ENCODE measurements at regions not wholly inside any gene's neighbourhood (a gene's known extent, or its start where the extent isn't known, plus 50 kb on each side); places are given as distances from the start of the nearest gene placed in this dataset.
"Not testable (repeated sequence)": the region's sequence is repeated elsewhere in the genome, so short reads cannot be mapped to it uniquely, and the experiment has no call there.

GRCh38 chr10:30697806-30698205, 68.3 kb upstream of the LYZL2 start:
- Histone ChIP-seq H3K27ac (ENCODE audit: low read length) (no peak overlapping the region), H3K9me3 (ENCODE audit: control insufficient read depth in 1 of 2, low read length in 2 of 2) (no peaks in the 10 kb centered on the region), H3K27me3 (ENCODE audit: low read depth, low read length) (no peaks in the 10 kb centered on the region), H3K4me3 (ENCODE audit: low read depth in 1 of 2, low read length in 2 of 2) (no peak overlapping the region), H3K36me3 (ENCODE audit: control insufficient read depth in 1 of 2, insufficient read depth in 2 of 2, low read length in 2 of 2) (no peaks in the 10 kb centered on the region), H3K4me1 (ENCODE audit: control insufficient read depth in 1 of 2, insufficient read depth in 2 of 2, low read length in 2 of 2) (peaks cover 0 to 5% of the 10 kb centered on the region in 2 donors)

- not testable (repeated sequence) for H3K9me3 ChIP-seq (ENCODE audit: control insufficient read depth in 1 of 2, low read length in 2 of 2); H3K27ac ChIP-seq (ENCODE audit: low read length); H3K4me1 ChIP-seq (ENCODE audit: control insufficient read depth in 1 of 2, insufficient read depth in 2 of 2, low read length in 2 of 2); H3K27me3 ChIP-seq (ENCODE audit: low read depth, low read length); H3K36me3 ChIP-seq (ENCODE audit: control insufficient read depth in 1 of 2, insufficient read depth in 2 of 2, low read length in 2 of 2); H3K4me3 ChIP-seq (ENCODE audit: low read depth in 1 of 2, low read length in 2 of 2)
Measured at GRCh38 chr10:30697221-30697620, 67.7 kb upstream of the LYZL2 start.

- H3K9me3 ChIP-seq (ENCODE audit: control insufficient read depth in 1 of 2, low read length in 2 of 2); H3K4me3 ChIP-seq (ENCODE audit: low read depth in 1 of 2, low read length in 2 of 2); H3K27me3 ChIP-seq (ENCODE audit: low read depth, low read length); H3K4me1 ChIP-seq (ENCODE audit: control insufficient read depth in 1 of 2, insufficient read depth in 2 of 2, low read length in 2 of 2); H3K27ac ChIP-seq (ENCODE audit: low read length); H3K36me3 ChIP-seq (ENCODE audit: control insufficient read depth in 1 of 2, insufficient read depth in 2 of 2, low read length in 2 of 2): not testable (repeated sequence)
Measured at GRCh38 chr10:30696416-30697185, 67.0 kb upstream of the LYZL2 start.

- not testable (repeated sequence) for H3K27me3 ChIP-seq (ENCODE audit: low read depth, low read length); H3K4me3 ChIP-seq (ENCODE audit: low read depth in 1 of 2, low read length in 2 of 2); H3K36me3 ChIP-seq (ENCODE audit: control insufficient read depth in 1 of 2, insufficient read depth in 2 of 2, low read length in 2 of 2); H3K27ac ChIP-seq (ENCODE audit: low read length); H3K4me1 ChIP-seq (ENCODE audit: control insufficient read depth in 1 of 2, insufficient read depth in 2 of 2, low read length in 2 of 2); H3K9me3 ChIP-seq (ENCODE audit: control insufficient read depth in 1 of 2, low read length in 2 of 2)
Measured at GRCh38 chr10:30695481-30696236, 66.1 kb upstream of the LYZL2 start.

- Histone ChIP-seq H3K36me3 (ENCODE audit: control insufficient read depth in 1 of 2, insufficient read depth in 2 of 2, low read length in 2 of 2) (no peaks in the 10 kb centered on the region), H3K27me3 (ENCODE audit: low read depth, low read length) (no peaks in the 10 kb centered on the region), H3K4me1 (ENCODE audit: control insufficient read depth in 1 of 2, insufficient read depth in 2 of 2, low read length in 2 of 2) (no peaks in the 10 kb centered on the region), H3K9me3 (ENCODE audit: control insufficient read depth in 1 of 2, low read length in 2 of 2) (no peaks in the 10 kb centered on the region), H3K4me3 (ENCODE audit: low read depth in 1 of 2, low read length in 2 of 2) (no peak overlapping the region), H3K27ac (ENCODE audit: low read length) (no peak overlapping the region)
Measured at GRCh38 chr10:30694518-30695228, 65.1 kb upstream of the LYZL2 start.

- H3K4me3 ChIP-seq (ENCODE audit: low read depth in 1 of 2, low read length in 2 of 2) = no peak overlapping the region
- H3K27ac ChIP-seq (ENCODE audit: low read length) = no peak overlapping the region
- no peaks in the 10 kb centered on the region for H3K9me3 ChIP-seq (ENCODE audit: control insufficient read depth in 1 of 2, low read length in 2 of 2)
- H3K4me1 ChIP-seq (ENCODE audit: control insufficient read depth in 1 of 2, insufficient read depth in 2 of 2, low read length in 2 of 2) = no peaks in the 10 kb centered on the region
- no peaks in the 10 kb centered on the region for H3K27me3 ChIP-seq (ENCODE audit: low read depth, low read length)
- H3K36me3 ChIP-seq (ENCODE audit: control insufficient read depth in 1 of 2, insufficient read depth in 2 of 2, low read length in 2 of 2) = no peaks in the 10 kb centered on the region
Measured at GRCh38 chr10:30691639-30692015, 62.1 kb upstream of the LYZL2 start.

- H3K9me3 ChIP-seq (ENCODE audit: control insufficient read depth in 1 of 2, low read length in 2 of 2); H3K27me3 ChIP-seq (ENCODE audit: low read depth, low read length); H3K4me1 ChIP-seq (ENCODE audit: control insufficient read depth in 1 of 2, insufficient read depth in 2 of 2, low read length in 2 of 2); H3K36me3 ChIP-seq (ENCODE audit: control insufficient read depth in 1 of 2, insufficient read depth in 2 of 2, low read length in 2 of 2); H3K27ac ChIP-seq (ENCODE audit: low read length); H3K4me3 ChIP-seq (ENCODE audit: low read depth in 1 of 2, low read length in 2 of 2): not testable (repeated sequence)
Measured at GRCh38 chr10:30690948-30691638, 61.5 kb upstream of the LYZL2 start.

GRCh38 chr10:30688456-30688855, 58.9 kb upstream of the LYZL2 start:
- no peaks in the 10 kb centered on the region for H3K27me3 ChIP-seq (ENCODE audit: low read depth, low read length)
- no peak overlapping the region for H3K4me3 ChIP-seq (ENCODE audit: low read depth in 1 of 2, low read length in 2 of 2)
- H3K9me3 ChIP-seq (ENCODE audit: control insufficient read depth in 1 of 2, low read length in 2 of 2) = no peaks in the 10 kb centered on the region
- no peaks in the 10 kb centered on the region for H3K4me1 ChIP-seq (ENCODE audit: control insufficient read depth in 1 of 2, insufficient read depth in 2 of 2, low read length in 2 of 2)
- H3K36me3 ChIP-seq (ENCODE audit: control insufficient read depth in 1 of 2, insufficient read depth in 2 of 2, low read length in 2 of 2) = no peaks in the 10 kb centered on the region
- no peak overlapping the region for H3K27ac ChIP-seq (ENCODE audit: low read length)

GRCh38 chr10:30687698-30688213, 58.2 kb upstream of the LYZL2 start:
- no peaks in the 10 kb centered on the region for H3K9me3 ChIP-seq (ENCODE audit: control insufficient read depth in 1 of 2, low read length in 2 of 2)

GRCh38 chr10:30686708-30687107, 57.2 kb upstream of the LYZL2 start:
- Histone ChIP-seq H3K36me3 (ENCODE audit: control insufficient read depth in 1 of 2, insufficient read depth in 2 of 2, low read length in 2 of 2) (no peaks in the 10 kb centered on the region), H3K9me3 (ENCODE audit: control insufficient read depth in 1 of 2, low read length in 2 of 2) (no peaks in the 10 kb centered on the region), H3K4me3 (ENCODE audit: low read depth in 1 of 2, low read length in 2 of 2) (no peak overlapping the region), H3K27me3 (ENCODE audit: low read depth, low read length) (no peaks in the 10 kb centered on the region), H3K4me1 (ENCODE audit: control insufficient read depth in 1 of 2, insufficient read depth in 2 of 2, low read length in 2 of 2) (no peaks in the 10 kb centered on the region), H3K27ac (ENCODE audit: low read length) (no peak overlapping the region)

More at GRCh38 chr10:30687698-30688213, 58.2 kb upstream of the LYZL2 start:
- no peak overlapping the region for H3K4me3 ChIP-seq (ENCODE audit: low read depth in 1 of 2, low read length in 2 of 2)
- no peaks in the 10 kb centered on the region for H3K4me1 ChIP-seq (ENCODE audit: control insufficient read depth in 1 of 2, insufficient read depth in 2 of 2, low read length in 2 of 2)
- H3K36me3 ChIP-seq (ENCODE audit: control insufficient read depth in 1 of 2, insufficient read depth in 2 of 2, low read length in 2 of 2) = no peaks in the 10 kb centered on the region
- no peak overlapping the region for H3K27ac ChIP-seq (ENCODE audit: low read length)
- H3K27me3 ChIP-seq (ENCODE audit: low read depth, low read length) = no peaks in the 10 kb centered on the region

- H3K9me3 ChIP-seq (ENCODE audit: control insufficient read depth in 1 of 2, low read length in 2 of 2) = no peaks in the 10 kb centered on the region
- H3K27me3 ChIP-seq (ENCODE audit: low read depth, low read length) = no peaks in the 10 kb centered on the region
- no peaks in the 10 kb centered on the region for H3K36me3 ChIP-seq (ENCODE audit: control insufficient read depth in 1 of 2, insufficient read depth in 2 of 2, low read length in 2 of 2)
- no peaks in the 10 kb centered on the region for H3K4me1 ChIP-seq (ENCODE audit: control insufficient read depth in 1 of 2, insufficient read depth in 2 of 2, low read length in 2 of 2)
- H3K27ac ChIP-seq (ENCODE audit: low read length) = no peak overlapping the region
- H3K4me3 ChIP-seq (ENCODE audit: low read depth in 1 of 2, low read length in 2 of 2) = no peak overlapping the region
Measured at GRCh38 chr10:30683496-30683895, 53.9 kb upstream of the LYZL2 start.
